Cardiac muscle cell (in vitro differentiated cells and primary cell): ENCODE measurements at regions not wholly inside any gene's neighbourhood (a gene's known extent, or its start where the extent isn't known, plus 50 kb on each side); places are given as distances from the start of the nearest gene placed in this dataset.

Source experiments
- DNase-seq, 2 donors: peaks; one replicate each; pipeline versions ENCODE4 v3.0.0 to v3.0.0-alpha.2; 2010 to 2017; ENCODE audit warnings: low read depth in 1 of 2, low spot score in 1 of 2
- H3K27ac ChIP-seq: fragments of 200-600 bp; sonication (generic); 2 replicates; pipeline ENCODE4 v1.5.1; 2016
- H3K27me3 ChIP-seq: fragments of 200-600 bp; sonication (generic); 2 replicates; pipeline ENCODE4 v1.6.0; 2016; ENCODE audit warnings: control low read depth
- H3K36me3 ChIP-seq: fragments of 200-600 bp; sonication (generic); 2 replicates; pipeline ENCODE4 v1.5.1; 2016; ENCODE audit warnings: control low read depth
- H3K4me1 ChIP-seq: fragments of 200-600 bp; sonication (generic); 2 replicates; pipeline ENCODE4 v1.8.1; 2017; ENCODE audit warnings: low read depth, mild to moderate bottlenecking, mixed run types
- H3K4me3 ChIP-seq: fragments of 200-600 bp; sonication (generic); 2 replicates; pipeline ENCODE4 v1.5.1; 2016; ENCODE audit warnings: mild to moderate bottlenecking
- H3K9me3 ChIP-seq: fragments of 200-600 bp; sonication (generic); 2 replicates; pipeline ENCODE4 v1.5.1; 2017; ENCODE audit warnings: low read depth, mild to moderate bottlenecking, control low read depth
- TF ChIP-seq, protein P1 (sequence below): IDR thresholded peaks from 2 replicates; pipeline ENCODE4 v1.5.1; 2012; ENCODE audit warnings: low read depth, mild to moderate bottlenecking, low read length

DNA sequence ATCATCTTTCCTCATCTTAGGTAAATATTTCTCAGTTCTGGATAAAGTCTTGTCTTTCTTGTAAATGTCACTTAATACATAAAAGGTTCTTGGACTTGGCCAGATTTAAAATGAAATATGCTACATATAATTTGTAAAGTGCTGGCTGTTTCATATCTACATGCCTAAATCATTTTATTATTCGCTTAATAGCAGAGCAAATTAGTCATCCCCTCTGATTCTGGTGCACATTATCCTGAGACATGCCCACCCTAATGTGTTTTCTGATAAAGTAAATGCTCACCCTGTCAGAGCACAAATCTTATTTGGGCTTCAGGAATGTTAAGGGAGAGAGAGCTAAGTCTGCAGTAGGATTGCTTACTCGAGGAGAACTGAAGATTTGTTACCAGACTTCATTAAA is 166.5 kb upstream of the IZUMO3 start:
- TF ChIP-seq, protein P1, sequence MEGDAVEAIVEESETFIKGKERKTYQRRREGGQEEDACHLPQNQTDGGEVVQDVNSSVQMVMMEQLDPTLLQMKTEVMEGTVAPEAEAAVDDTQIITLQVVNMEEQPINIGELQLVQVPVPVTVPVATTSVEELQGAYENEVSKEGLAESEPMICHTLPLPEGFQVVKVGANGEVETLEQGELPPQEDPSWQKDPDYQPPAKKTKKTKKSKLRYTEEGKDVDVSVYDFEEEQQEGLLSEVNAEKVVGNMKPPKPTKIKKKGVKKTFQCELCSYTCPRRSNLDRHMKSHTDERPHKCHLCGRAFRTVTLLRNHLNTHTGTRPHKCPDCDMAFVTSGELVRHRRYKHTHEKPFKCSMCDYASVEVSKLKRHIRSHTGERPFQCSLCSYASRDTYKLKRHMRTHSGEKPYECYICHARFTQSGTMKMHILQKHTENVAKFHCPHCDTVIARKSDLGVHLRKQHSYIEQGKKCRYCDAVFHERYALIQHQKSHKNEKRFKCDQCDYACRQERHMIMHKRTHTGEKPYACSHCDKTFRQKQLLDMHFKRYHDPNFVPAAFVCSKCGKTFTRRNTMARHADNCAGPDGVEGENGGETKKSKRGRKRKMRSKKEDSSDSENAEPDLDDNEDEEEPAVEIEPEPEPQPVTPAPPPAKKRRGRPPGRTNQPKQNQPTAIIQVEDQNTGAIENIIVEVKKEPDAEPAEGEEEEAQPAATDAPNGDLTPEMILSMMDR: no peak
- peaks cover 11% of the 10 kb centered on the region for H3K4me1 ChIP-seq
- H3K9me3 ChIP-seq: no peaks in the 10 kb centered on the region
- H3K4me3 ChIP-seq: no peak overlapping the region
- H3K27ac ChIP-seq: no peak overlapping the region
- no peaks in the 10 kb centered on the region for H3K27me3 ChIP-seq
- H3K36me3 ChIP-seq: no peaks in the 10 kb centered on the region
- no peak for DNase-seq

DNA sequence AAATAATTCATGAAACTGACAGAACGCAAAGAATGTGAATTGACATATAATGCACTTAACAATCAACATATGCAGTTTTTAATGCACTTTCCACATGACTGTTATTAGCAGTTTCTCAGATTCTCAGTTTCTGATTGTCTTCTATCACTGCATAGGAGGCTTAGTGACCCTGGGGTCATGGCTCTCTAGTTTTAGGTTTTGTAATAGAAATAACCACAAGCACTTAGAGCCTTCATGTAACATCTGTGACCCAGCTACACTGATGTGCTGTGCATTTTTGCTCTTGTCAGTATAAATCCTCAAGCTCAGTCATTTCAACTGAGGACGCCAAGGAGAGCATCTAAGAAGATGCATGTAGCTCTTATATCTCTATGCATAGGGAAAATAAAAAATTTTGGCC is 163.1 kb upstream of the IZUMO3 start:
- DNase-seq: no peak
- H3K27me3 ChIP-seq: no peaks in the 10 kb centered on the region
- no peaks in the 10 kb centered on the region for H3K4me1 ChIP-seq
- H3K9me3 ChIP-seq: no peaks in the 10 kb centered on the region
- no peak overlapping the region for H3K4me3 ChIP-seq
- no peaks in the 10 kb centered on the region for H3K36me3 ChIP-seq
- TF ChIP-seq, protein P1: no peak
- no peak overlapping the region for H3K27ac ChIP-seq

DNA sequence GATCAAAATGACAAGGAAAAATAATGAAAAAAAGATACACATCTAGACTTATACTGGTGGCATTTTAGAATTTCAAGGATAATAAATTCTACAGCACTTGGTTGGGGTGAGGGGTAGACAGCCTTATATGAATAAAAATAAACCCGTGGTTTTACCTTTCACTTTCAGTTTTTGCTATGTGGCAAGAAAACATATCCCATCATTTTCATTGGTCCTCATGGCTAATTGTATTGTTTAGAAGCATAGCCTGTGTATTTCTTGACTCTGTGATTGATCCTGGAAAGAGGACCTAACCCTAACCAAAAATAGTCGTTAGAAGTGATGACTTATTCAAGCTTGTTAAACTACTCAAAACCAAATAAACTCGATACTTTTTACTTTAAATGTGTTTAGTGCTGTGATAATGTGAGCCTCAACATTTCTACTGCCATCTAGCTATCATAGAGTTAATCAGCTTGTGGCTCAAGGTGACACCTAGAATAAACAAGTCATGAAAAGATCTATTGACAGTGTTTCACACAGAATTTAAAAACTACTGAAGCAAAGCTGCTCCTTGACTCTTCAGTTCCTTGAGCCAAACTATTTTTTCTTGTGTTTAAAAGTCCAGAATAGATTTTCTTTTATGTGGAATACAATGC is 153.3 kb upstream of the IZUMO3 start:
- DNase-seq: no peak
- Histone ChIP-seq H3K27ac (no peak overlapping the region), H3K9me3 (no peaks in the 10 kb centered on the region), H3K4me3 (no peak overlapping the region), H3K4me1 (no peaks in the 10 kb centered on the region), H3K36me3 (no peaks in the 10 kb centered on the region), H3K27me3 (no peaks in the 10 kb centered on the region)
- TF ChIP-seq, protein P1: no peak

DNA sequence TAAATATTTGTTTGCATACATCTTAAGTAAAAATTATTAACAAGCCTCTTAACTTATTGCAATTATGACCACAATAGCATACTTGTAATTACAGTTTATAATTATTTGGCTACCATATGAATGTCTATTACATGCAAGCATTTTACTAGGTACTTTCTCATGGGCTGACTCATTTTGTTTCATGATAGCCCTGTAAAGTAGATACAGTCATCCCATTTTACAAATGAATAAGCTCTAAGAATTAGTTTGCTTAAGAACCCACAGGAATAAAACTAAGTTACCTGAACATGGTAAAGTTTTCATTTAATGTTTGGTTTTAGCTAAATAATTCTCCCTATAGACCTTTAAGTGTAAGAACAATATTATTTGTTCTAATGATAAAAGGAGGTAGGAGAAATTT is 126.6 kb upstream of the IZUMO3 start:
- Histone ChIP-seq H3K27ac (no peak overlapping the region), H3K36me3 (no peaks in the 10 kb centered on the region), H3K27me3 (no peaks in the 10 kb centered on the region), H3K4me1 (no peaks in the 10 kb centered on the region), H3K4me3 (no peak overlapping the region), H3K9me3 (no peaks in the 10 kb centered on the region)
- DNase-seq: no peak
- TF ChIP-seq, protein P1: no peak

DNA sequence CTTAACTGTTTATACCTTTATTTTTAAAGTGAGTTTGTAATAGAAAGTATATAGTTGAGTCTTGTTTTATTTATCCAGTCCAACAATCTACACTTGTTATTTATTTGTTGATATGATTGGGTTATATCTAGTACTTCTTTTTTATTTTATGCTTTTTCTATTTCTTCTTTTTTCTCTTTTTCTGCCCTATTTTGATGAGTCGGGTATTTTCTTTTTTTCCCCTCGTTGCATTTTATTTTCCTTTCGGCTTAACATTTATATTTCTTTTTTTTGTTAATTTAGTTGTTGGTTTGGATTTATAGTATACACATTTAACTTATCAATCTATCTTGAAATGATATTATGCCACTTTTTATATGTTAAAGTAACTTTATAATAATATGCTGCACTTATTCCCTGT is 111.7 kb upstream of the IZUMO3 start:
- DNase-seq: no peak
- no peak overlapping the region for H3K4me3 ChIP-seq
- no peaks in the 10 kb centered on the region for H3K36me3 ChIP-seq
- TF ChIP-seq, protein P1: no peak
- no peaks in the 10 kb centered on the region for H3K4me1 ChIP-seq
- no peak overlapping the region for H3K27ac ChIP-seq
- H3K27me3 ChIP-seq: no peaks in the 10 kb centered on the region
- no peaks in the 10 kb centered on the region for H3K9me3 ChIP-seq
